ENCODE measurements at regions not wholly inside any gene's neighbourhood (a gene's known extent, or its start where the extent isn't known, plus 50 kb on each side); places are given as distances from the start of the nearest gene placed in this dataset.
"Not testable (repeated sequence)": the region's sequence is repeated elsewhere in the genome, so short reads cannot be mapped to it uniquely, and the experiment has no call there.

DNA sequence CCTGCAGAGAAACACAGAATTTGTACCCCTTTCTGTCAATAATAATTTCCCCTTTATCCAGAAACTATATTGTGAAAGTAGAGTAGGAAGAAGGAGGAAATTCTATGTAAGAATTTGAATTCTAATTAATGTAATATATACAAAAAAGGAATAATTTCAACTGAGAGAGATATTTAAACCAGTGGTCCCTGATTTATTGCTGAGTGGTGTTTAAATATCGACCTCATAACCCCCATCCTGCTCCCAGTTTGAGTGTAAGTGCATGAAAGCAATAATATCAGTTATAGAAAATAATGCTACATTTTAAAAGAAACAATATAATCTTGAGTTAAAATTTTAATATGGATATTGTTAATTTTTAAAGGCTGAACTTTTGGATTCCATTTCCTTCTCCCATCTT, 286.2 kb upstream of the REG3G start:
- Mint-ChIP-seq H3K36me3 (ENCODE audit: low read depth) (no peaks in the 10 kb centered on the region), H3K27ac (no peak overlapping the region), H3K4me3 (no peak overlapping the region), H3K27me3 (ENCODE audit: low read depth) (no peaks in the 10 kb centered on the region), H3K9me3 (peaks cover 2% of the 10 kb centered on the region), H3K4me1 (no peaks in the 10 kb centered on the region)
- TF ChIP-seq, protein P1, sequence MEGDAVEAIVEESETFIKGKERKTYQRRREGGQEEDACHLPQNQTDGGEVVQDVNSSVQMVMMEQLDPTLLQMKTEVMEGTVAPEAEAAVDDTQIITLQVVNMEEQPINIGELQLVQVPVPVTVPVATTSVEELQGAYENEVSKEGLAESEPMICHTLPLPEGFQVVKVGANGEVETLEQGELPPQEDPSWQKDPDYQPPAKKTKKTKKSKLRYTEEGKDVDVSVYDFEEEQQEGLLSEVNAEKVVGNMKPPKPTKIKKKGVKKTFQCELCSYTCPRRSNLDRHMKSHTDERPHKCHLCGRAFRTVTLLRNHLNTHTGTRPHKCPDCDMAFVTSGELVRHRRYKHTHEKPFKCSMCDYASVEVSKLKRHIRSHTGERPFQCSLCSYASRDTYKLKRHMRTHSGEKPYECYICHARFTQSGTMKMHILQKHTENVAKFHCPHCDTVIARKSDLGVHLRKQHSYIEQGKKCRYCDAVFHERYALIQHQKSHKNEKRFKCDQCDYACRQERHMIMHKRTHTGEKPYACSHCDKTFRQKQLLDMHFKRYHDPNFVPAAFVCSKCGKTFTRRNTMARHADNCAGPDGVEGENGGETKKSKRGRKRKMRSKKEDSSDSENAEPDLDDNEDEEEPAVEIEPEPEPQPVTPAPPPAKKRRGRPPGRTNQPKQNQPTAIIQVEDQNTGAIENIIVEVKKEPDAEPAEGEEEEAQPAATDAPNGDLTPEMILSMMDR (IDR thresholded peaks at IDR 0.05; ENCODE audit: unreplicated experiment in 3 of 3) = no peak

GRCh38 chr2:78749638-78750037, 275.9 kb upstream of the REG3G start:
- H3K4me1 Mint-ChIP-seq = no peaks in the 10 kb centered on the region
- no peaks in the 10 kb centered on the region for H3K9me3 Mint-ChIP-seq
- H3K4me3 Mint-ChIP-seq = no peak overlapping the region
- no peaks in the 10 kb centered on the region for H3K36me3 Mint-ChIP-seq (ENCODE audit: low read depth)
- H3K27ac Mint-ChIP-seq = no peak overlapping the region
- no peaks in the 10 kb centered on the region for H3K27me3 Mint-ChIP-seq (ENCODE audit: low read depth)
- TF ChIP-seq, protein P1 (IDR thresholded peaks at IDR 0.05; ENCODE audit: unreplicated experiment in 3 of 3) = no peak

DNA sequence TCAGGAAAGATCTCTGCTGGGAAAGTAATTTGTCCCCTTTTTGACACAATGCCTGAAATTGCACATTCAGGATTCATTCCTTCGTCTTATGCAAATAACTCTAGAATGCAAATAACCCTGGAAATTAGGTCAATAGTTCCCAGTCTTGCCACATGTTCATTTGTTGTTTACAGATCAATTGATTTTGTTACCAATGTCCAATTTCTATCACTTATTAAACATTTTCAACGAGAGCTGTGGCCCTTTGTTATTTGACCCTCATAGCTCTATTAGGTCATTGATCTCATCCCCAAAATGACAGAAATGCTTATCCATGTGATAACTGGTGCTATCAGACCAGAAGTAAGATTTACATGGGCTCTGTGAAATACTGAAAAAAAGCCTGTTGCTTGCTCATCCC, 275.3 kb upstream of the REG3G start:
- Mint-ChIP-seq H3K36me3 (ENCODE audit: low read depth) (no peaks in the 10 kb centered on the region), H3K27ac (no peak overlapping the region), H3K27me3 (ENCODE audit: low read depth) (no peaks in the 10 kb centered on the region), H3K4me3 (no peak overlapping the region), H3K9me3 (no peaks in the 10 kb centered on the region), H3K4me1 (no peaks in the 10 kb centered on the region)
- TF ChIP-seq, protein P1 (IDR thresholded peaks at IDR 0.05; ENCODE audit: unreplicated experiment in 3 of 3) = no peak

- Mint-ChIP-seq H3K4me3 (no peak overlapping the region), H3K9me3 (peaks cover 3% of the 10 kb centered on the region), H3K27me3 (ENCODE audit: low read depth) (peaks cover 7% of the 10 kb centered on the region), H3K4me1 (peaks cover 5% of the 10 kb centered on the region), H3K27ac (no peak overlapping the region), H3K36me3 (ENCODE audit: low read depth) (no peaks in the 10 kb centered on the region)
- TF ChIP-seq, protein P1 (IDR thresholded peaks at IDR 0.05; ENCODE audit: unreplicated experiment in 3 of 3) = no peak
Observed at GRCh38 chr2:78754930-78755329, 270.6 kb upstream of the REG3G start.

DNA sequence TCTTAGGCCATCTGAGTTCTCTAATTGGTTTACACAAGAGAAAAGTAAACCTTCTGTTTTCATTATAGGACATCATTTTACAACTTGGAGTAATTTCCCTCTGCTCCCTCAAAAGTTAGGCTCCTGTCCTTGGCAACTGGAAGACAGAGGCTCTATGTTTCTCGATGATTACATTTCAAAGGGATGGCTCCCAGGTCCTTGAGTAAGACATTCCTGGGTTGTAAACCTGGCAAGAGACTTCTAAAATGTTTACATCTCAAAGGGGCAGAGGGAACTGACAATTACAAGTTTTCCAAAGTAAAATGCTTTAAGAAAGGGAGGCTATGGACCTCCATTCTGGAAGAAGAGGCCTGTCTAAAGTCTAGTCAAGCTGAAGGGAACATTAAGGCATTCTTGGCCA, 268.3 kb upstream of the REG3G start:
- Mint-ChIP-seq H3K4me3 (no peak overlapping the region), H3K27ac (peak overlapping the region in 2 of 3 experiments; percentile 43 to 68), H3K9me3 (peaks cover 20% of the 10 kb centered on the region), H3K27me3 (ENCODE audit: low read depth) (peaks cover 7% of the 10 kb centered on the region), H3K36me3 (ENCODE audit: low read depth) (no peaks in the 10 kb centered on the region), H3K4me1 (peaks cover 5% of the 10 kb centered on the region)
- TF ChIP-seq, protein P1 (IDR thresholded peaks at IDR 0.05; ENCODE audit: unreplicated experiment in 3 of 3) = no peak

GRCh38 chr2:78757640-78758039, 267.9 kb upstream of the REG3G start:
- Mint-ChIP-seq H3K9me3 (peaks cover 25% of the 10 kb centered on the region), H3K4me3 (no peak overlapping the region), H3K4me1 (peaks cover 5% of the 10 kb centered on the region), H3K27me3 (ENCODE audit: low read depth) (peaks cover 7% of the 10 kb centered on the region), H3K27ac (peak overlapping the region in 2 of 3 experiments; percentile 43 to 68), H3K36me3 (ENCODE audit: low read depth) (no peaks in the 10 kb centered on the region)
- TF ChIP-seq, protein P1 (IDR thresholded peaks at IDR 0.05; ENCODE audit: unreplicated experiment in 3 of 3) = no peak

- H3K4me3 Mint-ChIP-seq; H3K27ac Mint-ChIP-seq; H3K4me1 Mint-ChIP-seq; H3K36me3 Mint-ChIP-seq (ENCODE audit: low read depth); H3K27me3 Mint-ChIP-seq (ENCODE audit: low read depth): not testable (repeated sequence)
- H3K9me3 Mint-ChIP-seq = peaks cover 30% of the 10 kb centered on the region
Observed at GRCh38 chr2:78758765-78759164, 266.7 kb upstream of the REG3G start.

Measured in nephron (organoid).